GM18873 (cell line): ENCODE measurements at regions not wholly inside any gene's neighbourhood (a gene's known extent, or its start where the extent isn't known, plus 50 kb on each side); places are given as distances from the start of the nearest gene placed in this dataset.

Experiments
- ATAC-seq: cut with Tn5 transposase; IDR thresholded peaks from one replicate; pipeline ENCODE4 v1.9.1; 2021; ENCODE audit warnings: mild to moderate bottlenecking, moderate library complexity, moderate number of reproducible peaks; ENCODE audit not compliant: unreplicated experiment, low FRiP score

DNA sequence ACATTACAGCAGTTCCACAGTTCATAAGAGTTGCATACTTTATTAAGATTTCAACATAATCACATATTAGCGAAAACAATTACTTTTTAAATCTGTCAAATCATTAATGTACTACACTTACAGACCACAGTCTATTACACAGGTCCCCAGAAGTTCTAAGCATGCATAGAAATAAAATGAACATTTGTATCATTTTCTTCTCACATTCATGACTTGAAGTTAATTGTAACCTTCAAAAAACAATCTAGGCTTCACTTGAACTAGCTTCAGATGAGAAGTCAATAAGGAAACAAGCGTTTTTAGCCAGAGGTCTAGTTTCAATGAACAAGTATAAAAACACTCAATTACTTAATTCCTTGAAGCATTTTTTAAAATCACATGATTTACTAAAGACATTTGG, 238.3 kb downstream of the HACE1 start:
- no peak for ATAC-seq

DNA sequence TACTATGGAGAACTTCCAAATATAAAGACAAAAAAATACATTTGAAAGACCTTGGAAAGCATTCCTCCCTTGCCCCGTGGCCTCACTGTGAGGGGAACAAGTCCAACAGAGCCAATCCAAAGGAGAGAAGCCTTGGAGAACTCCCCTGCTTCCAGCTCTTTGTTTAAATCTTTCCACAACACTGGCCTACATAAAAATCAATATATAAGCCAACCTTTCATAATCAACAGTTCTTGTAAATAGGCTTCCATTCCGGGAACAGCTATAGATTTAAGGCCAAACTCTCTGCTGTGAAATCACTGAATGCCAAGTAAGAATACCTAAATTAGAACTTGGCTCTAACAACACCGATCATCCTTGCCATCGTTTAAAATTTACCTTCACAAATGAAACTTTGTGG, 242.1 kb downstream of the HACE1 start:
- ATAC-seq: no peak

DNA sequence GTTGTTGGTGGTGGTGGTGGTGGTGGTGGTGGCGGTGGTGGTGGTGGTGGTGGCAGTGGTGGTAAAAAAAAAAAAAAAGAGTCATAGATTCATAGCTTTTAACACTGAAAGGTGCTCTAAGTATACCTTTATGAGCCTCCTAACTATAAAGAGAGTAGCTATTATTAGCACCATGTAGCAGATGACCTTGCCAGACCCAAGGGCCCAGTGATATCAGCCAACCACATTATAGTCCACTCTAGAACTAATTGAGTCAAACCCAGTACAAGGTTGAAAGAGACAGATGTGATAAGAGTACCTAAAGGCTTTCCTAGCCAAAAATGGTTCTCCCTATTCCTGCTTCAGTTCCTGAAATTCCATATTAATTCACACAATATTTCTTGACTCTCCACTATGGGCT, 245.3 kb downstream of the HACE1 start:
- no peak for ATAC-seq

DNA sequence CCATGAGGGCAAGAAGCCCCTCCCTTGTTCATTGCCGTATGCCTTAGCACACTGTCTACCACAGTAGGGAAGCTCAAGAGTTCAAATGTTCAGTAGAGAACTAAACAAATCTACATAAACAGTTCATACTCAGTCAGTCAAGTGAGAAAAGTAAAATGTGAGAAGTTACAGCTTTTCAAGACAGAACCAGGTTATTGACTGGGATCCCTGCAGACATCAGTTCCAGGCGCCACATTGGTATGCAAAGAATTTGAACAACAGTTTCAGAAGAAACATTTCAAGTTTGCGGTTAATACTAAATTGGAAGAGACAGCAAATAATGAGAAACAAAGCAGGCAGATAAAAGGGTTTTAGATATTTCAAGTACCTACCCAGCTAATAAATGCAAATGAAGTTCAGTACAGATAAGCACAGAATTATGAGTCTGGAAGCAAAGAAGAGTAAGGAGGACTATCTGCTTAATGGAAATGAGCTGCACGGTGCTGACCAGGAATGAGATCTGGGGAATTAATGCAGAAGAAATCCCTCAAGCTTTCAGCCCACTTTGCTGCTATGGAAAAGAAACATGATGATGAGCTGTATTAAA, 246.2 kb downstream of the HACE1 start:
- ATAC-seq: no peak

DNA sequence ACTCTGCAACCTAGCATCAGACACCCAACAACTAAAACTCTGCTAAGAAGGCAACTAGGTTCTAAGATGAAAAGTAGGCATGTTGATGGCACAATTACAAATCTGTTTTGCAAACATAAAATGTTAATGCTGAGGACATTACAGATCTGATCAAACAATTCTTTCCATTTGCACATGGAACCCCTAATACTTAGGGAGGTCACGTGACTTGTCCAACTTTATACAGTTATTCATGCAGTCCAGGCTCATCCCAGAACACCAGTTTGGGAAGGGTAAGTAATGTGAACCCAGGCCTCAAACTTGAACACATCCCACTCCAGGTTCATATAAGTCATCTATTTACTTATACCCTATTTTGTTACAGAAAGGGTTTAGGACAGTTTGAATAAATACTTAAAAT, 247.2 kb downstream of the HACE1 start:
- ATAC-seq: no peak

DNA sequence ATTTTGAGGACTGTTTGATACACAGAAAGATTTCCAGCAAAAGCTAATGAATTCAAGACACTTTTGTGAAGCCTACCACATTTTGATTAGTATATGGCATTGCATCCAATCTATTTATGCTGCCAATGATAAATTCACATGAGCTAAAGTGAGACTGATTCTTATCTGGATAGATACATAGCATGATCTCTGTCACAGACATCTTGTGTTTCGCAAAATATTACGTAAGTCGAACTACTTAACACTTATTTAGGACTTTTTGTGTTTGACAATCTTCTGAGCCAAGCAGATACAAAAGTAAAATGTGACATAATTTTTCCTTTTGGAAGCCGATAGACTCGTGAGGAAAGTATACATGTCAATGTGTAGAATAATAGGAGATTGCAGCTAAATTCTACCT, 251.6 kb downstream of the HACE1 start:
- ATAC-seq: no peak

DNA sequence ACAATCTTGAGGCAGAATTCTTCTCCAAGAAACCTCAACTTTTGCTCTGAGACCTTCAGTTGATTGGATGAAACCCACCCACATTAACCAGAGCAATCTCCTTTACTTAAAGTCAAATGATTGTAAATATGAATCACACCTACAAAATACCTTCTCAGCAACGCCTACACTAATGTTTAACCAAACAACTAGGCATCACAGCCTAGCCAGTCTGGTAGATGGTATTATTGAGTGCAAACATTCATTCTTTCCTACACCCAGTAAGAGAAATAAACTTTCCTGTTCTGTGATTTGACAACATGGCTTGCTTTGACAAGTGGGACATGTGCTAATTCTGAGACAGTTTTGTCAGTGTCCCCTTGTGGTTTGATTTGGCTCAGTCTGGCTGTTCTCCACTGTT, 252.2 kb downstream of the HACE1 start:
- ATAC-seq: no peak

DNA sequence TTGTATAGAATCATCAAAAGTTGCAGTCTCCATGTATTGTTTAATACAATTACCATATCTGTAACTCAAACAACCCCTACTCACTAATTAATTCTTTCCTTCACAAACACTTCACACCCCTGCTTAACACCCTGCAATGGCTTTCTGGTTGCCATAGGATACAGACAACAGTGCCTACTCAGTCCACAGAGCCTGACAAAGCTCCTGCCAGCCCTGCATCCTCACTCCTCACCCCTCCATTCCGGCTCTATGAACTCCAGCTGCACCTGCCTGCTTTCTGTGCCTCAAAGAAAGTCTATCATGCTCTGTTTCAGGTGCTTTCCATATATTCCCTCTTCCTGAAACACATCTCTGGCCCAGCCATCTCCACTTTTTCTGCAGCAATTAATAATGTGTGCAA, 253.4 kb downstream of the HACE1 start:
- ATAC-seq: no peak

DNA sequence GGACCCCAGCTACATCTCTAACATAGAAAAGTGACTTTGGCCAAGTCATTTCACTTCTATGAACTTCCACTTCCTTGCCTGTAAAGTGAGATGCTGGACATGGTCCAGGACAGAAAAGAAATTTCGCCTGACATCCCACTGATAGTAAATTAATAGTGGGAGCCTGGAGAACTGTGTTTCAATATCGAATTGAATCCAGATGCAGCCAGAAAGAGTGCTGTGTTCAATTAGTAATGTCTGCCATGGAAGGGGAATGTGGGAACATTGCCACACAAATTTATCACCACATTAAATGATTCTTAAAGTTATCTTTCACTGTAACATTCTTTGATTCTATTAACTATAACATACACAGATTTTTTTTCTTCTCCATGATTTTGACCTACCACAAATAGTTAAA, 255.0 kb downstream of the HACE1 start:
- ATAC-seq: no peak

DNA sequence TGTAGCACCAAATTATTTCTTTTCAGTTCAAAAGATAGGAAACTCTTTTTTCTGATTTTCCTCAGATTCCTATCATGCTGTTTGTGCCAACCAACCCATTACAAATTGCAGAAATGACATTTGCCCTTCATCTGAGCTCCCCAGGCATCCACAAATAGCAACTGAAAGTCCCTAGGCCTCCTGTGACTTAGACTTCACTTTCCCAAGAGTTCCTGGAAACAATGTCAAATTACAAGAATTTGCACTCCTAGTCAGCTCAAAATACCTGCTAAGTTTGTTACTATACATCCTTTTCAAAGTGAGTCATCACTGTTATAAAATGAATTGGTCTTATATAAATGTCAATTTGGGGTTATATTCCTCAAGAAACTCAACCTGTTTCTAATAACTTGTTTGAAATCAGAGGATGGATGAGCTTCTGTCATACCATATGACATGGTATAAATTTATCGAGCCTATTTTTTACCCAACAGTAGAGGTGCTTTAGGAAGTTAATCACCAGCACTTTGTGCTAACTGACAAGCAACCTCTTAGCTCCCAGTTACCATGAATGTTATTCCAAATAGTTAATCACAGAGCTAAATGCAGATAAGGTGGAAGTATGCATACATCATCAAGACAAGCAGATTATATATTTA, 256.5 kb downstream of the HACE1 start:
- no peak for ATAC-seq

DNA sequence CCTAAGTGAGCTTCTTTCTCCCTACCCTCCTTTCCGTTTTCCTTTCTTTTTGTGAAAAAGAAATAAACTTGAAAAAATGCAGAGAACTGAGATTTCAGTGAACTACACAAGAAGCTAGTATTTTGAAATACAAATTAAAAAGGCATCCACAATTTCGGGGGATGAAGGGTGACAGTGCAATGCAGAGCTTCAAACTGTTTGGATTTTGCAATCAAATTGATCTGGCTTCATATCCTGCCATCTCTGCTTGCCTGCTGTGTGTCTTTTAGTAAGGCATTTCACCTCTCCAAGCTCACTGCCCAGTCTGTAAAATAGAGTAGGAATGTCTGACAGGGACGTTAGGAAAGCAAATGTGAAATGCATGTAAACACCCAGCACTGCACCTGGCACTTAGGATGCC, 258.0 kb downstream of the HACE1 start:
- ATAC-seq: no peak

DNA sequence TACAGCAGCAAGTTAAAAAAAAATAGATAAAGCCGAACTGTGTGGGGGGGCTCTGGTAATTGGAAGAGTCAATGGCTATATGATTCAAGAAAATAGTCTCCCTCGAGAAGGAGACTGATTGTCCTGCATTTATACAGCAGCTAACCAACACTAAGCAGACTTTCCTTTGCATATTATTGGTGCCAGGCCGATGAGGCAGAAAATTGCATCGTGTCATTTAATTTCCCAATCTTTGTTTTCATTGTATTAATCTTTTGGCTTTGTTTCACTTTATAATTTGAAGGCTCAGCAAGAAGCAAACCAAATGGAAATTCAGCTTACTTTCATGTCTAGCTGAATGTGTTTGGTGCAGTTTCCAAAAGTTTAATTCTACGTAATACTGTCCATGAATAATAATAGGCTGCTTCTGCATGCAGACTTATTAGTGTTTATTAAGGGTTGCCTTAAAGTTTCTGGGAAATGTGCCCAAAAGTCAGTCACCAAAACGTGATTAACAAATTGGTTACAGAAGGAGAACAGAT, 258.5 kb downstream of the HACE1 start:
- no peak for ATAC-seq

DNA sequence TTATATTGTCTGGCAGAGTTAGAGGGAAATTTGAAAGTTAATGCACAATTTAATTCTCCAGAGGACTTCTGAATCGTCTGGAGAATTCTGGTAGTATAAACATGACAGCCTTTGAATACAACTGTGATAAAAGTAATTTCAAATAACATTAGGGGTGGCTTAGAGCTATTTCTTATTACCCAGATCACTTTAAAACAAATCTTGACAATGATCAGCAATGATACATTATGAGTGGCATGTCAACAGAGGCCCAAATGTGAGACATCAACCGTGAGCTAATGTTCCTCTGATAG, 259.1 kb downstream of the HACE1 start:
- no peak for ATAC-seq

DNA sequence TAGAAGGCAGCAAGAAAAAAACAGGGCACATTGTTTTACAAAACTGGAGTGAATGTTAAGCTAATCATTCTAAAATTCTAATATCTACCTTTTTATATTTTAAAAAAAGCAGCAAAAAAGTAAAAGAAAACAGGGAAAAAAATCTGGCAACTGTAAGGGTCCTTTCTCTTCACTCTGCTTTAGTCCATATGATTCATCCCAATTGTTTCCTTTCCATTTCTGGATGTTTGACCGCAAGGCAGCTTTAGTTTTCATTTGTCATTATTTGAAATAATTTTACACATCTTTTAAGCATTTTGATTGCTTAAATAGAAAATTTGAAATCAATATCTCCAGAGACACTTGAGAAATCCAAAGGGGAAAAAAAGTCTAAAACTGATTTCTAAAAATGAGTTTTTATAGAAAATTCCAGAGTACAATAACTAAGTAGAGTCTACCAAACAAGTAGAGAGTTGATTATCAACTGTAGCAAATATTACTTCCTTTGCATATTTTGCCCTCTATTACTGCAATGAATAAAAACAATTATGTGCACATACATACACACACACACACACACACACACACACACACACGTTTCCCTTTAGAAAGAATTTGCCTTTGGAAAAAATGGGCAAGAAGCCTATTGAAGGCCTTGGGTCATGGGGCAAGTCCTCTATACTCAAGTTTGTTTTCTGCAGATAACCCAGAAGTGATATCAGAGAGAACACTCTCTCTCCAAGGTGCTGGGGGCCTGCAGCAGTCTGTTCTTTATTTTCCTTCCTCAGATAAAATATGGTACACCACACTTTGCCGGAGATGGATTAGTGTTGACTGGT, 259.7 kb downstream of the HACE1 start:
- no peak for ATAC-seq

DNA sequence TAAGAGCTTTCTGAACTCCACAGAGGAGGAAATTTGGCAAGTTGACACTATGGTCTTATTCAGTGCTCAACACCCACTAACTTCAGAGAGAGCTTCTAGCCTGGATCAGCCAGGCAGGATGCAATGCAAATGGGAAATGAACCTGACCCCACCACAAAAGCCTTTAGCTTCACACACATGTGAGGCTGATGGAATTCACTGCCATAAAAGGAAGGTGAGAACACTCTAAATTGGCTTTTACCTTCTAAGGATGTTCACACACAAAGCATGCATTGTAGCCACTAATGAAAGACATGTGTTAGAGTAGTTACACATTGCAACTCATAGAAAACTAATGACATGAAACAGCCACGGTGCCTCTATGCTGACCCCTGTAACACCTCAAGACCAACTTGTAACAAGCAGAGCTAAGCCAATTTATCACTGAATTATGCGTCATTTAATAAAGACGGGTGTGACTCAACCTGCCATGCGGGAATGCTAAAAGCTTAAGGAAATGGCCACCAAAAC, 262.1 kb downstream of the HACE1 start:
- no peak for ATAC-seq

DNA sequence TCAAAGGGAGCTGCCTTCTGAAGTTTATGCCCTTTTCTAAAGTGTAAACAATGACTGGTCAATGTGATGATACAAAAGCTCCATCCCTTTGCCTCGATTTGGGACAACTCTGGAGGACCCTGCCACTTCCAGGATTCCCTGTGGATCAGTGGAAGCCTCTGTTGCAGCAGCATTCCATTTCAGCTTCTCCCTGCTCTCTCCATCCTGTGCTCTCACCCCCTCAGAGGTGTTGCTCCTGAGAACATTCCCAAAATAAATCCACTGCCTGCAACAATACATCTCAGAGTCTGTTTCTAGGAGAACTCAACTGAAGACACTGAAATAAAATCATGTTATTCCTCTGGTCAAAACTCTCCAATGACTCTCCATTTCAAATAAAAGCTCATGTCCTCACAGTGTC, 263.6 kb downstream of the HACE1 start:
- no peak for ATAC-seq

DNA sequence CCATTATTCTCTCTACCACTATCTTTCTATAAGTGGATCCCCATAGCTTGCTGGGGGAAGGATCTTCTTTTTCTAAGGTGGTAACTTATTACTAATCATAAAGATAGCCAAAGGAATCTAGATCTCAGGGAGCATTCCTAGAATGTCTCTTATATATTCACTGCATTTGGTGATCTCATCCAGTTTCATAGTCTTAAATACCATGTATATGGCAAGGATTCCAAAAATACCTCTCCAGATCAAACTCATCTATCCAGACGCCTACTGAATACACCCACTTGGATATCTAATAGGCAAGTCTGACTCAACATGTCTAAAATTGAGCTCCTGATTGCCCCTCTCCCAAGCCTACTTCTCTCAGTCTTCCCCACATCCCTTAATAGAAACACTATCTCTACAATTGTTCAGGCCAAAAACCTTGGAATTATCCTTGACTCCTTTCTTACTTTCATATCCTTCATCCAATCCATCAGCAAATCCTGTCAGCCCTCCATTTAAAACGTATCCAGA, 264.4 kb downstream of the HACE1 start:
- ATAC-seq: no peak

DNA sequence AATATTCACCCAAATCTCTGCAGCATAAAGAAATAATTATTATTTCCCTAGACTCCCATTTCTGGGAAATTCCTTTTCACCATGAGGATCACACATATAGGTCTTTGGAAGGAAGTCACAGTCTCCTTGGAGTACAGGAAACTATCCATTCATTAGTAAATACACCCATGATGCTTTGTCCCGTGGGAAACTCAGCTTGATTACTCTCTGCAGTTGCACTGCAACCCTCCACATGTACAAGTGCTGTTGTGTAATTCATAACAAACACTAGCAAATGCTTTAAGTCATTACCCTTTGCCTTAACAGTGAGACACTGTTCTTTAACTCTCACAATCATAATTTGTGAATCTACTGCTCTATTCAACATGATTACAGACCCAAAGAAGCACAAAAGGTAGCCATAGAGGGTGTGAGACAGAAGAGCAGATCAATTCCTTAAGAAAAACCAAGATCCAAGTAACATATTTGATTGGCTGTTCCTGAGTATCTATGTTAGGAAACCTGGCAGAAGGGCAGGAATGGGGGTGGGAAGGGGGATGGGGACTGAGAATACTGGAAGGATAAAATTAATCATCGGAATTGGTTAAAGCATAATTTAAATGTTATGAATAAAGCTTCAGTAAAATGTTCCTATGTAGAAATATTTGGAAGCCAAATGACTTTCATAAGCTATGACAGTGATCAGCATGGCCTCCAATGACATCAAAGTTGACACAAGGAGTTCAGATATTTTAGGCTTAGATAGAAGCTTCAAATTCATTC, 268.0 kb downstream of the HACE1 start:
- ATAC-seq: no peak

DNA sequence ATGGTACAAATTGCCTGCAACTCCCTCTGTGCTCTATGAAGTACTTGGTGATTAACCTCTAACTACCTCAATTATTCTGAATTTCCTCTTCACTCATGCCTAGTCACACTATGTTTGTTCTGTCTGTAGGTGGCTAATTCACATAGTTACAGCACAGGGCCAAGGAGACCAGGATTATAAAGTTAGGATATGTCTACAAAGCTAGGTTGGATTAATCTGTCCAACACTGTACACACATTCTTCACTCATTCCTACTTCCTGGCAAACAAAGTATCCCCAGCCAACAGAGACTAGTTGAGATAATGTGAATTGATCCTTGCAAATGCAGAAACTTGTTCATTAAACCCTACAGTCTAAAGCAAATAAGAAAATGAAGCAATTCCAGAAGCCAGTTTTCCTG, 269.8 kb downstream of the HACE1 start:
- ATAC-seq: no peak

DNA sequence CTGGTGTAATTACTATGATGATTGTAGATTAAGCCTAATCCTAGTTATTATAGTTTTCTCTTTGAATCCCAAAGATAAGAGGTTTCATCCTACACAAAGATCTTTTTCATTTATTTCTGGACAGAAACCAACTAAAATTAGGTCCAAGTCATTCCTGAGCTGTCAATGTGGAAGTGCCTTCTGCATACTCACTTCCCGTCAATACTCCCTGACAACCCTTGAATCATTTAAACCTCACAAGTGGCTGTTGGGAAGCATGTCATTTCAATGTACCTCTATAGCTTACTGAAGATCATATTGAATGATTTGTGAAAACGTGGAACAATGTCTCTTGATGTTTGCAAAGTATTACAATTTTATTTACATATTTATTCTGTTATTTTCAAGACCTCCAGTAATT, 274.1 kb downstream of the HACE1 start:
- no peak for ATAC-seq

DNA sequence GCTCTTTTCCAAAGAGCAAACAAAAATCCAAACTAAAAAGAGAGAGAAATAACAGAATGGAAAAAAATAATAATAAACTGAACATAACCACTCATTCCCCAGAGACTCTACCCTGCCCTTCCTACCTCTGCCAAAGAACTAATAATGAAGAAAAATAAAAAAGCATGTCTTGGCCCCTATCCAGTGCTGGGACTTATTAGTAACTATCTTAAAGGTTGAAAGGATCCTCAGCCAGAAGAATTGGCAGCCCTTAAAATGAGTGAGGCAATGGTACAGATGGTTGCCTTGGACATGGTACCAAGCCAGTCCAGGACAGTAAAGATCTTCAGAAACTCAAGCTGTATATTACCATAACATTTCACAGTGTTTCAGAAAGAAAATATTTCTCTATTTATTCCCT, 279.3 kb downstream of the HACE1 start:
- no peak for ATAC-seq
